SK-MEL-5 (cell line): ENCODE measurements at regions not wholly inside any gene's neighbourhood (a gene's known extent, or its start where the extent isn't known, plus 50 kb on each side); places are given as distances from the start of the nearest gene placed in this dataset.

Experiments used
- DNase-seq: peaks from one replicate; pipeline ENCODE4 v3.0.0-alpha.2; 2016; ENCODE audit warnings: low read depth, low spot score
- in situ Hi-C: cut with HindIII; loops from 2 replicates; pipeline ENCODE4 v1.10.0; 2016; ENCODE audit warnings: low sequenced_read_pairs, high pct_unique_total_duplicates, low pct_unique_long_range_greater_than_20kb

GRCh38 chr4:22949161-22949855 lies 256.6 kb downstream of the GBA3 start:
- in situ Hi-C loops: no loop called here
- DNase-seq: no peak

DNA sequence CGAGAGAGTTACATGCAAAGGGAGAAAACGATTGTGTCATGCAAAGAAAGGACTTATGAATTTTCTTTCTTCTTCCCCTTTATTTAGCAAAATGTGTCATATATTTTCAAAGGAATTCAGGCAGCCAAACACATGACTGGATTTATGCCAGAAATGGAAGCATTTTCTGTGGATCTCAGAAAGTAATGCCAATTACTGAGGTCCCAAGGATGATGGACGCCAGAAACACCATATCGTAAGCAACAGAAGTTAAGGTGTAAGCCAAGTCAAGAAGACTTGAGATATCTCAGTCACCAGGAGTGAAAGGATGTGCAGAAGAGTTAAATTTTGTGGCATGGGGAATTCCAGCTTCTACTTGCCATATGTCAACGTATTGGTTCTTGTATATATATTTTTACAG lies 255.1 kb downstream of the GBA3 start:
- no peak for DNase-seq
- in situ Hi-C loops: no loop called here

GRCh38 chr4:22942920-22943559 lies 250.3 kb downstream of the GBA3 start:
- no peak for DNase-seq
- in situ Hi-C loops: no loop called here

DNA sequence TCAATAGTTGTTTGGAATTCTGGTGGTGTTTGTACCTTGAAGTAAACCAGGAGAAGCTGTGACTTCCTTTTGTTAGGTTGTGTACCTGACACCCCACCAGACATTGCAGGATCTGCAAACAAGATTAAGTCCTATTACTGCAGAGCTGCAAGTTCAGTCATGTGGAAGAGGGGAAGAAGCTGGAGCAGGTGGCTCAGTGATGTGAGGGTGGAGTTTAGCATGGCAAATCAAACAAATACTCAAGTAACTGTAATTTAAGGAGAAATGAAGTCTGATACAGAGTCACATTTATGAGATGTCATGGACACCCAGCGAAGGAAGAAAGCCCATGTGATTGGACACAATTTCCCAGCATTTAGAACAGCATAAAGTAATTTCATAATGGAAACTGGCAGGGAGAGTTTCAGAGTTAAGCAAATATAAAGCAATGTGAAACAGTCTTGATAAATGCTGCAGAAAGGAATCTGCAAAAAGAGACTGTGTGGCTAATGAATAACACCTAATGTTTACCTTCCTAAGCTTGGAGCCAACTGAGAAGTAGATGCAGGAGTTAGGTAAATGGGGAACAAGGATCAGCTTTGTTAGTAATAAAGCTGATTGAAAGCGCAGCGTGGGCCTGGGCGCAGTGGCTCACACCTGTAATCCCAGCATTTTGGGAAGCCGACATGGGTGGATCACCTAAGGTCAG lies 249.1 kb downstream of the GBA3 start:
- no peak for DNase-seq
- in situ Hi-C loops: no loop called here

GRCh38 chr4:22932326-22932725 lies 239.6 kb downstream of the GBA3 start:
- in situ Hi-C loops: no loop called here
- no peak for DNase-seq

GRCh38 chr4:22922426-22922825 lies 229.7 kb downstream of the GBA3 start:
- in situ Hi-C loops: no loop called here
- DNase-seq: no peak

DNA sequence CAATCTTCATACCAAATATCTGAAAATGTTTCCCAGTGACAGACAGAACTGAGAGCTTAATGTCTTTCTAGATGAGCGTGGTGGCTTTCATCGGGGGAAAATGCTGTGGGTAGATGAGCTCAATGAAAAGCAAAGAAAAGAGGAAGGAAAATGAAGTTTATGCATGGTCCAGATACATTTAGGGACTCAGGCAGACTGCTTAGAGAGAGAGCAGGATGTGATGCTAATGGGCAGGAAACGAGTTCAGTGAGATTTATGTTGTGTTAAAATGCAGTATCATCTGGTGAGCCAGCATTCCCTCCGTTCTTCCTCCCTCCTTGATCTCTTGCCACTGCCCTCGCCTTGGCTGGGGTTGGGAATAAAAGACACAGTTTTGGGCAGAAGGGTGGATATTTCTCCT lies 229.2 kb downstream of the GBA3 start:
- DNase-seq: no peak
- in situ Hi-C loops: no loop called here

GRCh38 chr4:22911285-22911684 lies 218.5 kb downstream of the GBA3 start:
- in situ Hi-C loops: no loop called here
- DNase-seq: no peak

DNA sequence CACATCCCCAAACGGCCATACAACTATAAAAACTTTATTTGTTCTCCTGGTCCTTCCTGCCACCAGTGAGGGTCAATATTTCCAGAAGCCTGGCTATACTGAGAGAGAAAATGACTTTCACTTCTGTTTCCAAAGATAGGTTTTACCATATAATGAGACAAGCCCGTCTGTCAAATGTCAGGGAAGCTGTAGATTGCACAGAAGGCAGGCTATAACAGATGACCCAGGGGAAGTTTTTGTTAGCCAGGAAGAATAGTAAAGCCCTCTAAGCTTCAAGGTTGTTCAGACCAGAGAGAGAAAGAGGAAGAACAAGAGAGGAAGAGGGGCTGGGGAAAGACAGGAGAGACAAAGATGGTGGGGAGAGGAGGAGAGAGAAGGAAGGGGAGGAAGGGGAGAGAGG lies 217.5 kb downstream of the GBA3 start:
- in situ Hi-C loops: no loop called here

GRCh38 chr4:22906045-22906444 lies 213.3 kb downstream of the GBA3 start:
- in situ Hi-C loops: no loop called here
- DNase-seq: peak; percentile 49

More for the DNA sequence above, 217.5 kb downstream of the GBA3 start:
- DNase-seq: no peak

DNA sequence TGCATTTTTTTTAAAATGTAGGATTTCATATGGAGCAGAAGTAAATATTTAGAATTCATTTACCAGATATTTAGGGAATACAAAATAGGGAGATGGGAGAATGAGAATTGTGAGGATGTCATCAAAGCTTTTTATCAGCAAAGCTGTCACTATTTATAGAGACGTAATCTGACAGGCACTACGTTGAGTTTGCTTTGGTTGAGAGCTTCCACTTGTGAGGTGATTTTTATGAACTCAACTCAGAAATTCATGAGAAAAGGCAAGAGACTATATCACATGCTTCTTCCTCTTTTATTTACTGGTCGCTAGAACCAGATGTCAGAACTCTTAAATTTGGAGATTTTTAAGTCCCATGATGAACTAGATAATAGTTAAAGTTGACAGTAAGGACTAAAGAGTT lies 211.2 kb downstream of the GBA3 start:
- in situ Hi-C loops: no loop called here
- DNase-seq: no peak

- no peak for DNase-seq
- in situ Hi-C loops: no loop called here
Measured at GRCh38 chr4:22901631-22902030, 208.9 kb downstream of the GBA3 start.

DNA sequence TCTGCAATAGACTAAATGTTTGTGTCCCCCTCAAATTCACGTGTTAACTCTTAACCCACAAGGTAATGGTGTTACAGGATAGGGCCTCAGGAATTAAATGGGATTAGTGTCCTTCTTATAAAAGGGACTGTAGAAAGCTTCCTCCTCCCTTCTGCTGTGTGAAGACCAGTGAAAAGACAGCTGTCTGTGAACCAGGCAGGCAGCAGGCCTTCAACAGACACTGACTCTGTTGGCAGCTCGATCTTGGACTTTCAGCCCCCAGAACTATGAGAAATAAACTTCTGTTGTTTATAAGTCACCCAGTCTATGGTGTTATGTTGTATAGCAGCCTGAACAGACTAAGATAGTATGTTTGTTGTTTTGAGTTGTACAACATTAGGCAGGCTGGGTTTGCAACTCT lies 208.1 kb downstream of the GBA3 start:
- no peak for DNase-seq
- in situ Hi-C loops: no loop called here

- in situ Hi-C loops: no loop called here
Measured at GRCh38 chr4:22897520-22898108, 204.9 kb downstream of the GBA3 start.

GRCh38 chr4:22895482-22895881 lies 202.7 kb downstream of the GBA3 start:
- in situ Hi-C loops: no loop called here

More at GRCh38 chr4:22897520-22898108, 204.9 kb downstream of the GBA3 start:
- peak; percentile 53 for DNase-seq

GRCh38 chr4:22884157-22884556 lies 191.4 kb downstream of the GBA3 start:
- in situ Hi-C loops: no loop called here
- no peak for DNase-seq

More at GRCh38 chr4:22895482-22895881, 202.7 kb downstream of the GBA3 start:
- no peak for DNase-seq

GRCh38 chr4:22881411-22881810 lies 188.7 kb downstream of the GBA3 start:
- no peak for DNase-seq
- in situ Hi-C loops: no loop called here

DNA sequence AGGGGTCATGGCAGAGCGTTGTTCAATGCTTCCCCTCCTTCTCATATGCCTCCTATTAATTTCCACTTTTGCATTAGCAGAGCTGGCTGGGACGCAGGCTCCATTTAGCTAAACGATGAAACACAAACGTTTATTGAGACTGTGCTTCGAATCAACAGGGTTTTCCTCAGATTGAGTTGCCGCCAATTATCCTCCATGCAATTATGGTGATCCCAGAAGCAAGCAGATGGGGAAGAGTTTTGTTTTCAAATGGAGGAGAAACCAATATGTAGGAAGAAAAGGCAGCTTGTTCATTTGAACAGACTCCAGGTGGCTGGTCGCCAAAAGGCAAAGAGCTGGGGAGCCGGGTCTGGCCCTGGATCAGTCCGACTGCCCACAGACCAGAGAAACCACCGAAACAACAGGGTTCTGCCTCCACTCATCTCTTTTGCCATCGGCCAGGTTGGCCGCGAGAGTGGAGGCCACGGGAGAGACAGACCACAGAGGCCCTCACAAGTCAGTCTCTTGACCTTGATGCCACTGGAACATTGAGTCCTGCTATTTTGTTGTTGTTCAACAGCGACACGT lies 184.8 kb downstream of the GBA3 start:
- no peak for DNase-seq
- in situ Hi-C loops: no loop called here
